AG09309 (cell line): ENCODE measurements at regions not wholly inside any gene's neighbourhood (a gene's known extent, or its start where the extent isn't known, plus 50 kb on each side); places are given as distances from the start of the nearest gene placed in this dataset.

ENCODE experiments used
- DNase-seq: peaks from one replicate; pipeline ENCODE4 v3.0.0-alpha.2; 2010; ENCODE audit warnings: low read depth
- H3K4me3 ChIP-seq: 2 replicates; pipeline ENCODE4 v1.5.1; 2011; ENCODE audit warnings: mild to moderate bottlenecking, low read depth, low read length, moderate library complexity; ENCODE audit not compliant: control insufficient read depth
- TF ChIP-seq, protein P1 (sequence below): IDR thresholded peaks from 2 replicates; pipeline ENCODE4 v1.5.1; 2011; ENCODE audit warnings: mild to moderate bottlenecking, low read depth, low read length, inconsistent platforms; ENCODE audit not compliant: insufficient read depth, control insufficient read depth; ENCODE audit errors: missing control alignments

GRCh38 chr1:187665483-187665882, 836.7 kb downstream of the PLA2G4A start:
- H3K4me3 ChIP-seq = no peak overlapping the region
- TF ChIP-seq, protein P1, sequence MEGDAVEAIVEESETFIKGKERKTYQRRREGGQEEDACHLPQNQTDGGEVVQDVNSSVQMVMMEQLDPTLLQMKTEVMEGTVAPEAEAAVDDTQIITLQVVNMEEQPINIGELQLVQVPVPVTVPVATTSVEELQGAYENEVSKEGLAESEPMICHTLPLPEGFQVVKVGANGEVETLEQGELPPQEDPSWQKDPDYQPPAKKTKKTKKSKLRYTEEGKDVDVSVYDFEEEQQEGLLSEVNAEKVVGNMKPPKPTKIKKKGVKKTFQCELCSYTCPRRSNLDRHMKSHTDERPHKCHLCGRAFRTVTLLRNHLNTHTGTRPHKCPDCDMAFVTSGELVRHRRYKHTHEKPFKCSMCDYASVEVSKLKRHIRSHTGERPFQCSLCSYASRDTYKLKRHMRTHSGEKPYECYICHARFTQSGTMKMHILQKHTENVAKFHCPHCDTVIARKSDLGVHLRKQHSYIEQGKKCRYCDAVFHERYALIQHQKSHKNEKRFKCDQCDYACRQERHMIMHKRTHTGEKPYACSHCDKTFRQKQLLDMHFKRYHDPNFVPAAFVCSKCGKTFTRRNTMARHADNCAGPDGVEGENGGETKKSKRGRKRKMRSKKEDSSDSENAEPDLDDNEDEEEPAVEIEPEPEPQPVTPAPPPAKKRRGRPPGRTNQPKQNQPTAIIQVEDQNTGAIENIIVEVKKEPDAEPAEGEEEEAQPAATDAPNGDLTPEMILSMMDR = no peak
- no peak for DNase-seq

GRCh38 chr1:187680823-187681222, 852.1 kb downstream of the PLA2G4A start:
- TF ChIP-seq, protein P1 = no peak
- H3K4me3 ChIP-seq = no peak overlapping the region
- no peak for DNase-seq

GRCh38 chr1:187682112-187682511, 853.4 kb downstream of the PLA2G4A start:
- TF ChIP-seq, protein P1 = no peak
- DNase-seq = no peak
- no peak overlapping the region for H3K4me3 ChIP-seq

- no peak overlapping the region for H3K4me3 ChIP-seq
- TF ChIP-seq, protein P1 = no peak
- no peak for DNase-seq
Measured at GRCh38 chr1:187685333-187685732, 856.6 kb downstream of the PLA2G4A start.

DNA sequence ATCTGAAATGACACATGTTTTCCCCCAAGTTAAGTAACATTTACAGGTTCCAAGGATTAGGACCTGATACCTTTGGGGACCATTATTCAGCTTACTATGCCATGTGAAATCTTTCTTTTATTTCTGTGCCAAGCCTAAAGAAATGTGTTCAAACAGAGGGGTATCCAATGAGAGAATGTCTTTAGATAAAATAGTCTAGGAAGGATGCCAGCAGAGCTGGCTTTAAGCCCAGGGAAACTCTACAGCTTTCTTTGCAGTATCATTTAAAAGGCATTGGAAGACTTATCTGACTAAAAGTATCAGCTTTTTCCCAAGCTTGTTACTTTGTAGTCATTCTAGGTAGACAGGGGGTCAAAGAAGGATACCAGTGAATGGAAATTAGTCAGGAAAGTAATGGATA, 860.4 kb downstream of the PLA2G4A start:
- DNase-seq = no peak
- TF ChIP-seq, protein P1 = no peak
- H3K4me3 ChIP-seq = no peak overlapping the region

- TF ChIP-seq, protein P1 = no peak
- no peak for DNase-seq
- H3K4me3 ChIP-seq = no peak overlapping the region
Measured at GRCh38 chr1:187691439-187691838, 862.7 kb downstream of the PLA2G4A start.

DNA sequence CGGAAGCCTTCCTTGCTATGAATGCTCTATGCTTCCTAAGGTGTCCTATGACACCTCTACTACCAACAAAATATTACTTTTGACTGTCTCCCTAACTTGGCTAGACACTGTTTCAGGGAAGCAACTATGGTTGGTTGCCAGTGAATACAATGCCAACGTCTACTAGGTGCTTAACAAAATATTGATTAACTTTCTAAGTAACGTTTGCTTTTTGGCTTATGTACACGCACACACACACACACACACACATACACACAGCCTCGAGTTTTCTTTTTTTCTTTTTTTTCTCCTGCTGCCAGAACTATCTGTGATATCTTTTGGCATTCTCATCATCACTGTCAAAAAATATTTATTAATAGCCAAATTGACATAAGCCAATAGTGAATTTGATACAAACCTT, 864.0 kb downstream of the PLA2G4A start:
- TF ChIP-seq, protein P1 = no peak
- no peak overlapping the region for H3K4me3 ChIP-seq
- DNase-seq = no peak
